NT2/D1 (cell line): ENCODE measurements at regions not wholly inside any gene's neighbourhood (a gene's known extent, or its start where the extent isn't known, plus 50 kb on each side); places are given as distances from the start of the nearest gene placed in this dataset.

Experiments used
- DNase-seq: peaks from one replicate; pipeline ENCODE4 v3.0.0-alpha.2; 2011; ENCODE audit warnings: low read depth, low spot score
- H3K27me3 ChIP-seq: 2 replicates; pipeline ENCODE4 v1.6.0; 2011; ENCODE audit warnings: mild to moderate bottlenecking; ENCODE audit not compliant: insufficient read length, insufficient read depth
- H3K36me3 ChIP-seq: 2 replicates; pipeline ENCODE4 v1.6.1; 2011; ENCODE audit warnings: mild to moderate bottlenecking, low read length, mixed read lengths; ENCODE audit not compliant: insufficient read depth, insufficient read length
- H3K4me1 ChIP-seq: 2 replicates; pipeline ENCODE4 v1.5.1; 2011; ENCODE audit not compliant: insufficient read depth, insufficient read length
- H3K4me3 ChIP-seq: 2 replicates; pipeline ENCODE4 v1.5.1; 2011; ENCODE audit warnings: low read depth; ENCODE audit not compliant: insufficient read length
- H3K9ac ChIP-seq: 2 replicates; pipeline ENCODE4 v1.6.0; 2011; ENCODE audit warnings: low read depth; ENCODE audit not compliant: insufficient read length
- H3K9me3 ChIP-seq: 2 replicates; pipeline ENCODE4 v1.5.1; 2011; ENCODE audit warnings: mild to moderate bottlenecking, low read length; ENCODE audit not compliant: insufficient read depth
- SUZ12 ChIP-seq: IDR thresholded peaks from 2 replicates; pipeline ENCODE4 v1.6.1; 2011; ENCODE audit not compliant: insufficient read length, insufficient read depth; ENCODE audit errors: extremely low read depth
- YY1 ChIP-seq: IDR thresholded peaks from 2 replicates; pipeline ENCODE4 v1.6.1; 2011; ENCODE audit not compliant: insufficient read length, insufficient read depth
- ZNF274 ChIP-seq: IDR thresholded peaks from 2 replicates; pipeline ENCODE4 v1.6.1; 2011; ENCODE audit warnings: mild to moderate bottlenecking, low read depth, low read length

GRCh38 chr6:12414096-12414675 lies 124.0 kb downstream of the EDN1 start:
- Histone ChIP-seq H3K36me3 (no peaks in the 10 kb centered on the region), H3K4me1 (no peaks in the 10 kb centered on the region), H3K27me3 (no peaks in the 10 kb centered on the region), H3K4me3 (no peak overlapping the region), H3K9ac (no peak overlapping the region), H3K9me3 (peaks cover 8% of the 10 kb centered on the region)
- TF ChIP-seq ZNF274 (no peak), YY1 (no peak), SUZ12 (no peak)
- DNase-seq = no peak

GRCh38 chr6:12415980-12416598 lies 125.9 kb downstream of the EDN1 start:
- no peaks in the 10 kb centered on the region for H3K36me3 ChIP-seq
- H3K4me3 ChIP-seq = no peak overlapping the region
- no peaks in the 10 kb centered on the region for H3K27me3 ChIP-seq
- no peak for TF ChIP-seq YY1
- TF ChIP-seq SUZ12 = no peak
- TF ChIP-seq ZNF274 = no peak
- DNase-seq = no peak
- no peaks in the 10 kb centered on the region for H3K4me1 ChIP-seq
- H3K9ac ChIP-seq = no peak overlapping the region
- peaks cover under 1% of the 10 kb centered on the region; the same call in 1 of the 2 replicates for H3K9me3 ChIP-seq

GRCh38 chr6:12417191-12417590 lies 127.0 kb downstream of the EDN1 start:
- DNase-seq = no peak
- TF ChIP-seq ZNF274 (no peak), YY1 (no peak), SUZ12 (no peak)
- H3K36me3 ChIP-seq = no peaks in the 10 kb centered on the region
- no peak overlapping the region for H3K4me3 ChIP-seq
- H3K9ac ChIP-seq = no peak overlapping the region
- no peaks in the 10 kb centered on the region for H3K9me3 ChIP-seq
- no peaks in the 10 kb centered on the region for H3K4me1 ChIP-seq
- no peaks in the 10 kb centered on the region for H3K27me3 ChIP-seq

GRCh38 chr6:12418946-12419345 lies 128.8 kb downstream of the EDN1 start:
- TF ChIP-seq SUZ12 (no peak), ZNF274 (no peak), YY1 (no peak)
- Histone ChIP-seq H3K4me1 (no peaks in the 10 kb centered on the region), H3K36me3 (no peaks in the 10 kb centered on the region), H3K9ac (no peak overlapping the region), H3K9me3 (no peaks in the 10 kb centered on the region), H3K4me3 (no peak overlapping the region), H3K27me3 (no peaks in the 10 kb centered on the region)
- DNase-seq = no peak

- H3K27me3 ChIP-seq = no peaks in the 10 kb centered on the region
- H3K9me3 ChIP-seq = no peaks in the 10 kb centered on the region
- H3K4me3 ChIP-seq = no peak overlapping the region
- TF ChIP-seq SUZ12 (no peak), ZNF274 (no peak), YY1 (no peak)
- no peaks in the 10 kb centered on the region for H3K36me3 ChIP-seq
- H3K4me1 ChIP-seq = no peaks in the 10 kb centered on the region
- H3K9ac ChIP-seq = no peak overlapping the region
- no peak for DNase-seq
Observed at GRCh38 chr6:12419631-12420272, 129.6 kb downstream of the EDN1 start.

GRCh38 chr6:12420626-12421025 lies 130.5 kb downstream of the EDN1 start:
- Histone ChIP-seq H3K36me3 (no peaks in the 10 kb centered on the region), H3K27me3 (no peaks in the 10 kb centered on the region), H3K4me3 (no peak overlapping the region), H3K9ac (no peak overlapping the region), H3K9me3 (no peaks in the 10 kb centered on the region), H3K4me1 (no peaks in the 10 kb centered on the region)
- TF ChIP-seq SUZ12 (no peak), ZNF274 (no peak), YY1 (no peak)
- no peak for DNase-seq

- TF ChIP-seq YY1 = no peak
- TF ChIP-seq ZNF274 = no peak
- TF ChIP-seq SUZ12 = no peak
- H3K4me1 ChIP-seq = no peaks in the 10 kb centered on the region
- H3K36me3 ChIP-seq = no peaks in the 10 kb centered on the region
- no peak for DNase-seq
- H3K4me3 ChIP-seq = no peak overlapping the region
- no peaks in the 10 kb centered on the region for H3K27me3 ChIP-seq
- no peak overlapping the region for H3K9ac ChIP-seq
- H3K9me3 ChIP-seq = no peaks in the 10 kb centered on the region
Observed at GRCh38 chr6:12421596-12421995, 131.4 kb downstream of the EDN1 start.

- H3K4me1 ChIP-seq = no peaks in the 10 kb centered on the region
- no peak for TF ChIP-seq YY1
- TF ChIP-seq ZNF274 = no peak
- TF ChIP-seq SUZ12 = no peak
- no peaks in the 10 kb centered on the region for H3K36me3 ChIP-seq
- H3K9me3 ChIP-seq = no peaks in the 10 kb centered on the region
- no peak overlapping the region for H3K4me3 ChIP-seq
- H3K9ac ChIP-seq = no peak overlapping the region
- DNase-seq = no peak
- H3K27me3 ChIP-seq = no peaks in the 10 kb centered on the region
Observed at GRCh38 chr6:12422848-12423247, 132.7 kb downstream of the EDN1 start.
